ENCODE measurements at regions not wholly inside any gene's neighbourhood (a gene's known extent, or its start where the extent isn't known, plus 50 kb on each side); places are given as distances from the start of the nearest gene placed in this dataset.

DNA sequence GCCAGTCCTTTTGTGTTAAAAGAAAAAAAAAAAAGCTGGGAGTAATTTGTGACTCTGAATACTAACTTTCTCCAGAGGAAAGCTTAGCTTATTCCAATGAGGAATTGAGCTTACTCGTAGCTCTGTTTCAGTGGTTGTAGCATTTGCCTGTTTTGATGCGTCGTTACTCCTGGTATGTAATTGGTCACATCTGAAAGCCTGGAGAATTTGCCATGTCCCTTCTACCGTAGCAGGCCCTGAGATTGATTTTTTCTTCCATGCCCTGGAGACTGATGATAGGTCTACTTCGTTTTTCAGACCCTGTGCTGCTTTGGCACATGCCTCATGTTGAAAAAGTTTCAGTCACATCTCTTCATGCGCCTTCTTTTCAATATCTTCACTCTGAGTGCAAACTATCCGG is 1103.0 kb downstream of the PLA2G4A start:
- no peak for TF ChIP-seq POLR2A (IDR thresholded peaks at IDR 0.05)
- no peak for TF ChIP-seq CTCF (IDR thresholded peaks at IDR 0.05)
- WGBS, 2 donors, result 59 to 65% methylated on average over 7 of the region's 7 CpGs

GRCh38 chr1:187933562-187934419 is 1105.0 kb downstream of the PLA2G4A start:
- intact Hi-C loops (cut with DNase I; ENCODE audit: low total_unique reads), result no loop called here
- no peak for TF ChIP-seq CTCF (IDR thresholded peaks at IDR 0.05)
- TF ChIP-seq POLR2A (IDR thresholded peaks at IDR 0.05), result no peak
- no peak overlapping the region for H3K4me3 ChIP-seq (ENCODE audit: low read depth, poor library complexity, severe bottlenecking)
- 81 to 85% methylated on average over 3 of the region's 3 CpGs for WGBS, 2 donors
- DNase-seq (ENCODE audit: low spot score in 2 of 2), result no peak

More for the DNA sequence above, 1103.0 kb downstream of the PLA2G4A start:
- no peak for DNase-seq (ENCODE audit: low spot score in 2 of 2)
- intact Hi-C loops (cut with DNase I; ENCODE audit: low total_unique reads), result no loop called here
- H3K4me3 ChIP-seq (ENCODE audit: low read depth, poor library complexity, severe bottlenecking), result no peak overlapping the region

DNA sequence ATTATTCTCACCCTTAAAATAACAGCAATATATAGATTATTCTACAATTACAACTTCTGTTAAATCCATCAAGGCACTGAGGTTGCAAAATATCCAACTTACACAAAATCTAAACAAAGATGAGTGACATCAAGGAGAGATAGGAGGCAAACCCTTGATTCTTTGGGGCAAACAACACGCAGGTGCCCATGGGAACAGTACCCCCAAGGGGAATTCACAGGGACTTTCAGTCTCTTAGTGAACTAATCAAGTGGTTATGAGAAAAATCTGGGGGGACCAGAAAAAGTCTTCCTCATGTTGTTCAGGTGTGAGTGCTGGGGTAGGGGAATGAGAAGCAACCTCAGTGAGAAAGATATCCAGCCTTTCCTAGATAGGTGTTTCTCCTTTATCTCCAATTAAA is 1107.9 kb downstream of the PLA2G4A start:
- no peak for DNase-seq (ENCODE audit: low spot score in 2 of 2)
- no peak for TF ChIP-seq CTCF (IDR thresholded peaks at IDR 0.05)
- no peak for TF ChIP-seq POLR2A (IDR thresholded peaks at IDR 0.05)
- no peak overlapping the region for H3K4me3 ChIP-seq (ENCODE audit: low read depth, poor library complexity, severe bottlenecking)
- intact Hi-C loops (cut with DNase I; ENCODE audit: low total_unique reads), result no loop called here
- WGBS, 2 donors, result 60 to 64% methylated on average over 1 of the region's 1 CpG

GRCh38 chr1:187938092-187938491 is 1109.3 kb downstream of the PLA2G4A start:
- H3K4me3 ChIP-seq (ENCODE audit: low read depth, poor library complexity, severe bottlenecking), result no peak overlapping the region
- WGBS, 2 donors, result 44 to 47% methylated on average over 2 of the region's 2 CpGs
- intact Hi-C loops (cut with DNase I; ENCODE audit: low total_unique reads), result no loop called here
- TF ChIP-seq CTCF (IDR thresholded peaks at IDR 0.05) (no peak), POLR2A (IDR thresholded peaks at IDR 0.05) (no peak)
- no peak for DNase-seq (ENCODE audit: low spot score in 2 of 2)

GRCh38 chr1:187942986-187943385 is 1114.2 kb downstream of the PLA2G4A start:
- no peak overlapping the region for H3K4me3 ChIP-seq (ENCODE audit: low read depth, poor library complexity, severe bottlenecking)
- DNase-seq (ENCODE audit: low spot score in 2 of 2), result no peak
- intact Hi-C loops (cut with DNase I; ENCODE audit: low total_unique reads), result no loop called here
- WGBS, 2 donors, result 71 to 76% methylated on average over 4 of the region's 4 CpGs
- no peak for TF ChIP-seq CTCF (IDR thresholded peaks at IDR 0.05)
- no peak for TF ChIP-seq POLR2A (IDR thresholded peaks at IDR 0.05)
